ENCODE measurements at regions not wholly inside any gene's neighbourhood (a gene's known extent, or its start where the extent isn't known, plus 50 kb on each side); places are given as distances from the start of the nearest gene placed in this dataset.

GRCh38 chr13:60343978-60344377 is 53.0 kb upstream of the TDRD3 start:
- TF ChIP-seq, protein P1, sequence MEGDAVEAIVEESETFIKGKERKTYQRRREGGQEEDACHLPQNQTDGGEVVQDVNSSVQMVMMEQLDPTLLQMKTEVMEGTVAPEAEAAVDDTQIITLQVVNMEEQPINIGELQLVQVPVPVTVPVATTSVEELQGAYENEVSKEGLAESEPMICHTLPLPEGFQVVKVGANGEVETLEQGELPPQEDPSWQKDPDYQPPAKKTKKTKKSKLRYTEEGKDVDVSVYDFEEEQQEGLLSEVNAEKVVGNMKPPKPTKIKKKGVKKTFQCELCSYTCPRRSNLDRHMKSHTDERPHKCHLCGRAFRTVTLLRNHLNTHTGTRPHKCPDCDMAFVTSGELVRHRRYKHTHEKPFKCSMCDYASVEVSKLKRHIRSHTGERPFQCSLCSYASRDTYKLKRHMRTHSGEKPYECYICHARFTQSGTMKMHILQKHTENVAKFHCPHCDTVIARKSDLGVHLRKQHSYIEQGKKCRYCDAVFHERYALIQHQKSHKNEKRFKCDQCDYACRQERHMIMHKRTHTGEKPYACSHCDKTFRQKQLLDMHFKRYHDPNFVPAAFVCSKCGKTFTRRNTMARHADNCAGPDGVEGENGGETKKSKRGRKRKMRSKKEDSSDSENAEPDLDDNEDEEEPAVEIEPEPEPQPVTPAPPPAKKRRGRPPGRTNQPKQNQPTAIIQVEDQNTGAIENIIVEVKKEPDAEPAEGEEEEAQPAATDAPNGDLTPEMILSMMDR (conservative IDR thresholded peaks at IDR 0.05), result no peak
- no peak for TF ChIP-seq ZFX (IDR thresholded peaks at IDR 0.05)
- H3K27ac ChIP-seq, result no peak overlapping the region

DNA sequence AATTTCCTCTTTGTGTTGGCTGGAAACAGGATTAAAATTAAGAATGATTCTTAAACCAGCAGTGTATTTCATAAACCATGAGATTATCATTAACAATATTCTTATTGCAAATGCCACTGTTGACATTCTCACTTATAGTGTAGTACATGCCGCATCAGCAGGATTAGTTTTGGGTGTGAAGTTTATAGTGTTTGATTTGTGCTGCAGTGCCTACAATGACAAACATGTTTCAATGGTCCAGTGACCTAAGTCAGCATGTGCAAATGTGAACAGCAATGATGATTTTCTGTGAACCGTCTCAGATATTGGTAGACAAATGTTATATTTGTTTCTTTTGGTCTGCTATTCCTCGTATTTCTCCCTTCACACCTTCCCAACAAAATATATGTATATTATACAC is 49.8 kb upstream of the TDRD3 start:
- no peak overlapping the region for H3K27ac ChIP-seq
- TF ChIP-seq ZFX (IDR thresholded peaks at IDR 0.05), result no peak
- TF ChIP-seq, protein P1 (conservative IDR thresholded peaks at IDR 0.05), result no peak
